Endothelial cell of umbilical vein (primary cell): ENCODE measurements at regions not wholly inside any gene's neighbourhood (a gene's known extent, or its start where the extent isn't known, plus 50 kb on each side); places are given as distances from the start of the nearest gene placed in this dataset.

Experiments
- CTCF ChIP-seq, 2 donors: IDR thresholded peaks; 1 replicate in 1 of 2; 2 replicates in 1 of 2; pipeline ENCODE4 v1.5.1; 2011; ENCODE audit warnings: low read length in 2 of 2, mild to moderate bottlenecking in 2 of 2, moderate library complexity in 2 of 2, control low read depth in 1 of 2, inconsistent platforms in 1 of 2, low read depth in 1 of 2; ENCODE audit not compliant: insufficient read depth in 1 of 2; ENCODE audit errors: extremely low read depth in 1 of 2
- EZH2 ChIP-seq: IDR thresholded peaks from 2 replicates; pipeline ENCODE4 v1.6.1; 2012; ENCODE audit warnings: borderline replicate concordance, low read depth, mild to moderate bottlenecking, moderate library complexity, low read length, inconsistent platforms; ENCODE audit not compliant: severe bottlenecking
- FOS ChIP-seq: IDR thresholded peaks from 2 replicates; pipeline ENCODE4 v1.6.1; 2011; ENCODE audit warnings: mild to moderate bottlenecking, low read length, moderate library complexity, borderline replicate concordance; ENCODE audit not compliant: insufficient read depth
- GATA2 ChIP-seq: IDR thresholded peaks from 2 replicates; pipeline ENCODE4 v1.7.0; 2011; ENCODE audit warnings: low read depth, mild to moderate bottlenecking, moderate library complexity, mixed read lengths, low read length; ENCODE audit not compliant: insufficient read length, insufficient read depth
- JUN ChIP-seq: IDR thresholded peaks from 2 replicates; pipeline ENCODE4 v1.6.1; 2011; ENCODE audit warnings: borderline replicate concordance, low read depth; ENCODE audit not compliant: insufficient read length, insufficient read depth
- MAX ChIP-seq: IDR thresholded peaks from 2 replicates; pipeline ENCODE4 v1.6.1; 2011; ENCODE audit not compliant: insufficient read depth, insufficient read length
- MYC ChIP-seq: IDR thresholded peaks from one replicate; pipeline ENCODE4 v1.6.1; 2011; ENCODE audit warnings: mild to moderate bottlenecking, low read depth, low read length
- POLR2A ChIP-seq: IDR thresholded peaks from 2 replicates; pipeline ENCODE4 v1.6.1; 2012; ENCODE audit warnings: low read depth, mild to moderate bottlenecking, control low read depth, low read length
- POLR2AphosphoS5 ChIP-seq: IDR thresholded peaks from 2 replicates; pipeline ENCODE4 v1.6.1; 2012; ENCODE audit warnings: low read depth, mild to moderate bottlenecking, control low read depth, low read length, moderate library complexity; ENCODE audit not compliant: insufficient read depth

- no peak for TF ChIP-seq CTCF (IDR thresholded peaks at IDR 0.05; ENCODE audit: extremely low read depth in 1 of 2, insufficient read depth in 1 of 2, low read depth in 1 of 2, low read length in 2 of 2)
- TF ChIP-seq MAX: no peak
- no peak for TF ChIP-seq POLR2A
- TF ChIP-seq POLR2AphosphoS5: no peak
- TF ChIP-seq FOS: no peak
- TF ChIP-seq MYC: no peak
- no peak for TF ChIP-seq EZH2
- no peak for TF ChIP-seq JUN
- no peak for TF ChIP-seq GATA2
These were observed 208.8 kb downstream of the SLITRK6 start for GRCh38 chr13:85590231-85590931.
